SK-N-SH treated with all-trans-retinoic acid at 6 μM for 48 hours (cell line): ENCODE measurements at regions not wholly inside any gene's neighbourhood (a gene's known extent, or its start where the extent isn't known, plus 50 kb on each side); places are given as distances from the start of the nearest gene placed in this dataset.

ENCODE experiments used
- ATAC-seq: fragments of 200-7000 bp; cut with Tn5 transposase; 3 replicates; pipeline ENCODE4 v1.9.1; 2020; ENCODE audit warnings: mild to moderate bottlenecking, moderate library complexity
- ARNTL ChIP-seq: fragments of 450-650 bp; formaldehyde crosslinking; IDR thresholded peaks from 2 replicates; pipeline ENCODE4 v1.5.0; 2020; ENCODE audit warnings: low read depth, mild to moderate bottlenecking, moderate library complexity, borderline replicate concordance
- BACH2 ChIP-seq: fragments of 250-450 bp; sonication (Bioruptor Pico); IDR thresholded peaks from 2 replicates; pipeline ENCODE4 v1.9.0; 2021; ENCODE audit warnings: mild to moderate bottlenecking, borderline replicate concordance
- CSDC2 ChIP-seq: fragments of 250-450 bp; sonication (Bioruptor Pico); IDR thresholded peaks from 2 replicates; pipeline ENCODE4 v1.5.0; 2020; ENCODE audit warnings: mild to moderate bottlenecking, moderate library complexity
- GLIS3 ChIP-seq: fragments of 250-450 bp; sonication (Bioruptor Pico); IDR thresholded peaks from 2 replicates; pipeline ENCODE4 v1.5.0; 2020; ENCODE audit warnings: mild to moderate bottlenecking, moderate library complexity
- ISL1 ChIP-seq: fragments of 250-450 bp; sonication (Bioruptor Pico); IDR thresholded peaks from 2 replicates; pipeline ENCODE4 v2.1.2; 2022; ENCODE audit warnings: mild to moderate bottlenecking, moderate library complexity
- OSR1 ChIP-seq: fragments of 250-450 bp; sonication (Bioruptor Pico); IDR thresholded peaks from 2 replicates; pipeline ENCODE4 v1.8.0; 2022; ENCODE audit warnings: moderate library complexity, mild to moderate bottlenecking, inconsistent platforms
- PPARA ChIP-seq: fragments of 250-450 bp; sonication (Bioruptor Pico); IDR thresholded peaks from 2 replicates; pipeline ENCODE4 v1.5.0; 2020; ENCODE audit warnings: mild to moderate bottlenecking, borderline replicate concordance
- RARB ChIP-seq: fragments of 250-450 bp; sonication (Bioruptor Pico); IDR thresholded peaks from 2 replicates; pipeline ENCODE4 v1.8.0; 2021; ENCODE audit warnings: mild to moderate bottlenecking, moderate library complexity
- SNAI2 ChIP-seq: fragments of 250-450 bp; sonication (Bioruptor Pico); IDR thresholded peaks from 2 replicates; pipeline ENCODE4 v1.5.0; 2020; ENCODE audit warnings: mild to moderate bottlenecking, moderate library complexity
- TCF4 ChIP-seq: fragments of 250-450 bp; sonication (Bioruptor Pico); IDR thresholded peaks from 2 replicates; pipeline ENCODE4 v1.8.0; 2021; ENCODE audit warnings: mild to moderate bottlenecking, moderate library complexity, borderline replicate concordance
- ZC3H10 ChIP-seq: fragments of 250-450 bp; sonication (Bioruptor Pico); IDR thresholded peaks from 2 replicates; pipeline ENCODE4 v1.5.1; 2021; ENCODE audit warnings: mild to moderate bottlenecking, moderate library complexity
- ZFP3 ChIP-seq: fragments of 250-450 bp; sonication (Bioruptor Pico); IDR thresholded peaks from 2 replicates; pipeline ENCODE4 v1.5.0; 2020; ENCODE audit warnings: mild to moderate bottlenecking, moderate library complexity
- ZFP30 ChIP-seq: fragments of 450-650 bp; formaldehyde crosslinking; IDR thresholded peaks from 2 replicates; pipeline ENCODE4 v1.5.0; 2022; ENCODE audit warnings: mild to moderate bottlenecking, moderate library complexity
- ZNF565 ChIP-seq: fragments of 450-650 bp; formaldehyde crosslinking; conservative IDR thresholded peaks from 2 replicates; pipeline ENCODE4 v1.5.0; 2020; ENCODE audit warnings: low read depth, mild to moderate bottlenecking, moderate library complexity
- ZNF8 ChIP-seq: fragments of 450-650 bp; formaldehyde crosslinking; IDR thresholded peaks from 2 replicates; pipeline ENCODE4 v1.5.0; 2020; ENCODE audit warnings: mild to moderate bottlenecking, moderate library complexity
- TF ChIP-seq, protein P1 (sequence below): fragments of 250-450 bp; sonication (Bioruptor Pico); IDR thresholded peaks from 2 replicates; pipeline ENCODE4 v1.5.1; 2021; ENCODE audit warnings: mild to moderate bottlenecking, moderate library complexity
- TF ChIP-seq, protein P2 (sequence below): fragments of 250-450 bp; sonication (Bioruptor Pico); IDR thresholded peaks from 2 replicates; pipeline ENCODE4 v1.5.1; 2020; ENCODE audit warnings: low read depth, mild to moderate bottlenecking, moderate library complexity
- TF ChIP-seq, protein P3 (sequence below): fragments of 250-450 bp; sonication (Bioruptor Pico); IDR thresholded peaks from 2 replicates; pipeline ENCODE4 v1.8.0; 2021; ENCODE audit warnings: low read depth, mild to moderate bottlenecking, moderate library complexity, borderline replicate concordance
- TF ChIP-seq, protein P4 (sequence below): fragments of 250-450 bp; sonication (Bioruptor Pico); IDR thresholded peaks from 2 replicates; pipeline ENCODE4 v1.5.0; 2020; ENCODE audit warnings: mild to moderate bottlenecking, moderate library complexity
- TF ChIP-seq, protein P5 (sequence below): fragments of 250-450 bp; sonication (Bioruptor Pico); IDR thresholded peaks from 2 replicates; pipeline ENCODE4 v1.8.0; 2020; ENCODE audit warnings: mild to moderate bottlenecking, moderate library complexity, borderline replicate concordance

DNA sequence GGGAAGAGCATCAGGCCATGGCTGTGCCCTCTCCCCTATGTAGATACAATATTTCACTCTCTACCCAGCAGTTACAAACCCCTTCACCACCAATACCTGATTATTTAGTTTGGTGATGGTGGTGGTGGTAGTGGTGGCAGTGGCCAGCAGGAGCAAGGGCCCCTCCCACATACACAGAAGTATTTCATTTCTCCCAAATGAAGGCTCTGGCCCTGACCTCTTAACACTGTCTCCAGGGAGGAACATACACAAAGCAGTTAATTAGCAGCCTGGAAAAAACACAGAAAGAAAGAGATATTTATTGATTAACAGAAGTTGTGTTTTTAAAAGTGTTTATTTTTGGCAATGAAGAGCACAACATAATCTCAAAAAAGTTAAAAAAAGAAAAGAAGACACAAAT, 212.7 kb upstream of the SAMSN1 start:
- no peak for TF ChIP-seq BACH2
- TF ChIP-seq ARNTL (CRISPR knock-in tag) = no peak
- TF ChIP-seq, protein P1, sequence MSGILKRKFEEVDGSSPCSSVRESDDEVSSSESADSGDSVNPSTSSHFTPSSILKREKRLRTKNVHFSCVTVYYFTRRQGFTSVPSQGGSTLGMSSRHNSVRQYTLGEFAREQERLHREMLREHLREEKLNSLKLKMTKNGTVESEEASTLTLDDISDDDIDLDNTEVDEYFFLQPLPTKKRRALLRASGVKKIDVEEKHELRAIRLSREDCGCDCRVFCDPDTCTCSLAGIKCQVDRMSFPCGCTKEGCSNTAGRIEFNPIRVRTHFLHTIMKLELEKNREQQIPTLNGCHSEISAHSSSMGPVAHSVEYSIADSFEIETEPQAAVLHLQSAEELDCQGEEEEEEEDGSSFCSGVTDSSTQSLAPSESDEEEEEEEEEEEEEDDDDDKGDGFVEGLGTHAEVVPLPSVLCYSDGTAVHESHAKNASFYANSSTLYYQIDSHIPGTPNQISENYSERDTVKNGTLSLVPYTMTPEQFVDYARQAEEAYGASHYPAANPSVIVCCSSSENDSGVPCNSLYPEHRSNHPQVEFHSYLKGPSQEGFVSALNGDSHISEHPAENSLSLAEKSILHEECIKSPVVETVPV (CRISPR knock-in tag) = no peak
- TF ChIP-seq, protein P2, sequence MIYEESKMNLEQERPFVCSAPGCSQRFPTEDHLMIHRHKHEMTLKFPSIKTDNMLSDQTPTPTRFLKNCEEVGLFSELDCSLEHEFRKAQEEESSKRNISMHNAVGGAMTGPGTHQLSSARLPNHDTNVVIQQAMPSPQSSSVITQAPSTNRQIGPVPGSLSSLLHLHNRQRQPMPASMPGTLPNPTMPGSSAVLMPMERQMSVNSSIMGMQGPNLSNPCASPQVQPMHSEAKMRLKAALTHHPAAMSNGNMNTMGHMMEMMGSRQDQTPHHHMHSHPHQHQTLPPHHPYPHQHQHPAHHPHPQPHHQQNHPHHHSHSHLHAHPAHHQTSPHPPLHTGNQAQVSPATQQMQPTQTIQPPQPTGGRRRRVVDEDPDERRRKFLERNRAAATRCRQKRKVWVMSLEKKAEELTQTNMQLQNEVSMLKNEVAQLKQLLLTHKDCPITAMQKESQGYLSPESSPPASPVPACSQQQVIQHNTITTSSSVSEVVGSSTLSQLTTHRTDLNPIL (CRISPR knock-in tag) = no peak
- no peak for ATAC-seq

DNA sequence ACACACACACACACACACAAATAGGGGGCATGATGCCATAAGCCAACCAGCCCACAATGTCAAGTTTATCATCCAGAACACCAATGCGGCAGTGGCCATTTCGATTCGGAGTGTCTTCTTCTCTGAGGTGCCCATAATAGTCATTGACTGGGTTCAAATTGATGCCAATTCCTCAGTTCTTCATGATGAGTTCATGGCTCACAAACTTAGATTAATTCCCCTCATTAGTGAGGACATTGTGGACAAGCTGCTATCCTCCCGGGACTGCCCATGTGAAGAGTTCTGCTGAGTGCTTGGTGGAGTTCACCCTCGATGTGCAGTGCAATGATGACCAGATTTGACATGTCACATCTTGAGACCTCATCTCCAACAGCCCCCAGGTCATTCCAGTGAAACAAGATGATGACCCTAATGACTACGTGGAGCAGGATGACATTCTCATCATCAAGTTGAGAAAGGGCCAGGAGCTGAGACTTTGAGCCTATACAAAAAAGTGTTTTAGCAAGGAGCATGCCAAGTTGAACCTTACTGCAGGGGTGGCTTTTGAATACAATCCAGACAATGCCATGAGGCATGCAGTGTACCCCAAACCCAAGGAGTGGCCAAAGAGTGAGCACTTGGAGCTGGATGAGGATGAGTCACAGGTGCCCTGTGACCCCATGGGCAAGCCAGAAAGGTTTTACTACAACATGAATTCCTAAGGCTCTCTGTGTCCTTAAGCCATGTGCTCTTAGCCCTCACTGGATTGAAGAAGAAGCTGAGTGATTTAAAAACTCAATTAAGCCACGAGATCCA, 211.6 kb upstream of the SAMSN1 start:
- TF ChIP-seq ARNTL (CRISPR knock-in tag) (no peak), ZNF565 (CRISPR knock-in tag) (no peak), CSDC2 (CRISPR knock-in tag) (no peak), BACH2 (no peak), SNAI2 (CRISPR knock-in tag) (no peak), ZFP30 (no peak), PPARA (CRISPR knock-in tag) (no peak), ISL1 (CRISPR knock-in tag) (no peak), GLIS3 (CRISPR knock-in tag) (no peak), ZNF8 (CRISPR knock-in tag) (no peak), TCF4 (CRISPR knock-in tag) (no peak), ZC3H10 (CRISPR knock-in tag) (no peak), RARB (CRISPR knock-in tag) (no peak), ZFP3 (no peak), OSR1 (CRISPR knock-in tag) (no peak)
- TF ChIP-seq, protein P1 (CRISPR knock-in tag) = no peak
- TF ChIP-seq, protein P2 (CRISPR knock-in tag) = no peak
- TF ChIP-seq, protein P3, sequence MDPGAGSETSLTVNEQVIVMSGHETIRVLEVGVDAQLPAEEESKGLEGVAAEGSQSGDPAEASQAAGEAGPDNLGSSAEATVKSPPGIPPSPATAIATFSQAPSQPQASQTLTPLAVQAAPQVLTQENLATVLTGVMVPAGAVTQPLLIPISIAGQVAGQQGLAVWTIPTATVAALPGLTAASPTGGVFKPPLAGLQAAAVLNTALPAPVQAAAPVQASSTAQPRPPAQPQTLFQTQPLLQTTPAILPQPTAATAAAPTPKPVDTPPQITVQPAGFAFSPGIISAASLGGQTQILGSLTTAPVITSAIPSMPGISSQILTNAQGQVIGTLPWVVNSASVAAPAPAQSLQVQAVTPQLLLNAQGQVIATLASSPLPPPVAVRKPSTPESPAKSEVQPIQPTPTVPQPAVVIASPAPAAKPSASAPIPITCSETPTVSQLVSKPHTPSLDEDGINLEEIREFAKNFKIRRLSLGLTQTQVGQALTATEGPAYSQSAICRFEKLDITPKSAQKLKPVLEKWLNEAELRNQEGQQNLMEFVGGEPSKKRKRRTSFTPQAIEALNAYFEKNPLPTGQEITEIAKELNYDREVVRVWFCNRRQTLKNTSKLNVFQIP (CRISPR knock-in tag) = no peak
- TF ChIP-seq, protein P4, sequence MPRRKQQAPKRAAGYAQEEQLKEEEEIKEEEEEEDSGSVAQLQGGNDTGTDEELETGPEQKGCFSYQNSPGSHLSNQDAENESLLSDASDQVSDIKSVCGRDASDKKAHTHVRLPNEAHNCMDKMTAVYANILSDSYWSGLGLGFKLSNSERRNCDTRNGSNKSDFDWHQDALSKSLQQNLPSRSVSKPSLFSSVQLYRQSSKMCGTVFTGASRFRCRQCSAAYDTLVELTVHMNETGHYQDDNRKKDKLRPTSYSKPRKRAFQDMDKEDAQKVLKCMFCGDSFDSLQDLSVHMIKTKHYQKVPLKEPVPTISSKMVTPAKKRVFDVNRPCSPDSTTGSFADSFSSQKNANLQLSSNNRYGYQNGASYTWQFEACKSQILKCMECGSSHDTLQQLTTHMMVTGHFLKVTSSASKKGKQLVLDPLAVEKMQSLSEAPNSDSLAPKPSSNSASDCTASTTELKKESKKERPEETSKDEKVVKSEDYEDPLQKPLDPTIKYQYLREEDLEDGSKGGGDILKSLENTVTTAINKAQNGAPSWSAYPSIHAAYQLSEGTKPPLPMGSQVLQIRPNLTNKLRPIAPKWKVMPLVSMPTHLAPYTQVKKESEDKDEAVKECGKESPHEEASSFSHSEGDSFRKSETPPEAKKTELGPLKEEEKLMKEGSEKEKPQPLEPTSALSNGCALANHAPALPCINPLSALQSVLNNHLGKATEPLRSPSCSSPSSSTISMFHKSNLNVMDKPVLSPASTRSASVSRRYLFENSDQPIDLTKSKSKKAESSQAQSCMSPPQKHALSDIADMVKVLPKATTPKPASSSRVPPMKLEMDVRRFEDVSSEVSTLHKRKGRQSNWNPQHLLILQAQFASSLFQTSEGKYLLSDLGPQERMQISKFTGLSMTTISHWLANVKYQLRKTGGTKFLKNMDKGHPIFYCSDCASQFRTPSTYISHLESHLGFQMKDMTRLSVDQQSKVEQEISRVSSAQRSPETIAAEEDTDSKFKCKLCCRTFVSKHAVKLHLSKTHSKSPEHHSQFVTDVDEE (CRISPR knock-in tag) = no peak
- TF ChIP-seq, protein P5, sequence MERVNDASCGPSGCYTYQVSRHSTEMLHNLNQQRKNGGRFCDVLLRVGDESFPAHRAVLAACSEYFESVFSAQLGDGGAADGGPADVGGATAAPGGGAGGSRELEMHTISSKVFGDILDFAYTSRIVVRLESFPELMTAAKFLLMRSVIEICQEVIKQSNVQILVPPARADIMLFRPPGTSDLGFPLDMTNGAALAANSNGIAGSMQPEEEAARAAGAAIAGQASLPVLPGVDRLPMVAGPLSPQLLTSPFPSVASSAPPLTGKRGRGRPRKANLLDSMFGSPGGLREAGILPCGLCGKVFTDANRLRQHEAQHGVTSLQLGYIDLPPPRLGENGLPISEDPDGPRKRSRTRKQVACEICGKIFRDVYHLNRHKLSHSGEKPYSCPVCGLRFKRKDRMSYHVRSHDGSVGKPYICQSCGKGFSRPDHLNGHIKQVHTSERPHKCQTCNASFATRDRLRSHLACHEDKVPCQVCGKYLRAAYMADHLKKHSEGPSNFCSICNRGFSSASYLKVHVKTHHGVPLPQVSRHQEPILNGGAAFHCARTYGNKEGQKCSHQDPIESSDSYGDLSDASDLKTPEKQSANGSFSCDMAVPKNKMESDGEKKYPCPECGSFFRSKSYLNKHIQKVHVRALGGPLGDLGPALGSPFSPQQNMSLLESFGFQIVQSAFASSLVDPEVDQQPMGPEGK (CRISPR knock-in tag) = no peak
- ATAC-seq = no peak
